AG04449 (cell line): ENCODE measurements at regions not wholly inside any gene's neighbourhood (a gene's known extent, or its start where the extent isn't known, plus 50 kb on each side); places are given as distances from the start of the nearest gene placed in this dataset.
A peak's percentile ranks its signal among the peaks of the same experiment; 100 is the strongest.

Experiments
- CTCF ChIA-PET: fragments of 350-600 bp; formaldehyde crosslinking; extraction: SDS; loops from one replicate; lab custom pipeline; 2021; ENCODE audit warnings: antibody characterized with exemption; lab: Yijun Ruan, JAX
- POLR2A ChIA-PET: fragments of 400-600, 350-600 bp; formaldehyde crosslinking; extraction: SDS; loops from one replicate; lab custom pipeline; 2020; ENCODE audit warnings: antibody characterized with exemption, inconsistent platforms; lab: Yijun Ruan, JAX
- DNase-seq: peaks from one replicate; pipeline ENCODE4 v3.0.0-alpha.2; 2010; ENCODE audit warnings: low read depth, low spot score
- H3K4me3 ChIP-seq: 2 replicates; pipeline ENCODE4 v1.5.1; 2011; ENCODE audit warnings: low read depth, mild to moderate bottlenecking, control low read depth, low read length
- CTCF ChIP-seq: IDR thresholded peaks from one replicate; pipeline ENCODE4 v1.5.1; 2011; ENCODE audit warnings: mild to moderate bottlenecking, moderate library complexity, low read length, control low read depth, inconsistent platforms; ENCODE audit not compliant: insufficient read depth; ENCODE audit errors: missing control alignments

DNA sequence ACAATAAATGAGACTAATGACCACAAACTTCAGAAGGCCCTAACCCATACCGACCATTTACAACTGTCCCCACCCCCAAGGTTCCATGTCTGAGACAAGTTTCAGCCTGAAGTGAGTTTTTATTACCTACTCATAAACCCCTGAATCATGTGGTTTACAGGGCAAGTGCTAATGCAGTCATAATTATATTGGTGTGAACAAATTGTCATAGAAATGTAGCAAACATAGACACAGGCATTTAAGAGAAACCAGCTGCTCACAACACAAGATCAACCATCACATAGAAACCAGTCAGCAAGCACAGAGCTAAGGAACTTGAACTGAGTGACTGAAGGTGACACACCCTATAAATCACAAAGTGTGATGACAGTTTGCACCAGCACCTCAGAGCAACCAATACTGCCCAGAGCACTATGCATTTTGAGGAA lies 173.8 kb upstream of the MID1 start:
- no peak for DNase-seq
- no peak for TF ChIP-seq CTCF
- POLR2A ChIA-PET: no interaction called here
- CTCF ChIA-PET: interaction anchor here (1.3 to 1.4 kb wide), 2 partner anchors 11 to 307 kb away, joined by 3 read pairs; no protein-coding TSS in a partner anchor
- H3K4me3 ChIP-seq: no peak overlapping the region

GRCh38 chrX:10795721-10796120 lies 175.3 kb upstream of the MID1 start:
- no peak for TF ChIP-seq CTCF
- CTCF ChIA-PET: interaction anchor here (1.4 kb wide), 1 partner anchor 13 kb away, joined by 3 read pairs; no protein-coding TSS in a partner anchor
- POLR2A ChIA-PET: no interaction called here
- DNase-seq: no peak
- no peak overlapping the region for H3K4me3 ChIP-seq

DNA sequence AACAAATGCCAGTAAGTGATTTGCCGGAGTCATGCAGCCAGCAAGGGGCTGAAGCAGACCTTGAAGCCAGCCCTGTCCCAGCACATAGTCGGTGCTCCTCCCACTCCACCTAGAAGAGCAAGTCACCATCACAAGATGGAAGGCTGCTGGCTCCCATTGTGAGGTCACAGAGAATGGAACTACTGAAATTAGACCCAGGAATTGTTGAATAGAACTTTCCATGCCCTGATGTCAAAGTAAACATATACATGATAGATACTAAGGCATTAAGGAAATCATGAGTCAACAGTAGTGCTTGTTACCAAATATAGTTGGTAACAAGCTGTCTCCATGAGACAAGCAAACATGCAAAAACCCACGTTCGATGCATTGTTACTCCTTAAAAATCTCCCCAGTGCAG lies 177.1 kb upstream of the MID1 start:
- DNase-seq: peak; percentile 2
- TF ChIP-seq CTCF: no peak
- H3K4me3 ChIP-seq: no peak overlapping the region
- POLR2A ChIA-PET: no interaction called here
- CTCF ChIA-PET: no interaction called here

DNA sequence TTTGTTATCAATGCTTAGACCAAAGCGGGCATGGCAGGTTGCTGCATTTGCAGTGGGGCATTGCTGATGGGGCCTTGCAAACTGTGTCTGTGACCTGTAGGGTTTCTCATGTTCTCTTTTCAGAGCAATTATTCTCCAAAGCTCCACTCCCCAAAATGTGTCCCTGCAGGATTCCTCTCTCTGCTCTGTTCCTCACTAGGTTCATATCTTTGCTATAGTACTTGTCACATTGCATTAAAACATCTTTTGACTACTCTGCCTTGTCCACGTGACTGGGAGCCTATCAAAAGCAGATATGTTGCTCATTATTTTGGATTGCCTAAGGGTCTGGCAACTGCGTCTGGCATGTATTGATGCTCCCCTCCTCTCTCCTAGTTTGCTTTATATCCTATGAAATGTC lies 177.7 kb upstream of the MID1 start:
- no peak overlapping the region for H3K4me3 ChIP-seq
- no peak for DNase-seq
- TF ChIP-seq CTCF: no peak
- POLR2A ChIA-PET: no interaction called here
- CTCF ChIA-PET: no interaction called here

DNA sequence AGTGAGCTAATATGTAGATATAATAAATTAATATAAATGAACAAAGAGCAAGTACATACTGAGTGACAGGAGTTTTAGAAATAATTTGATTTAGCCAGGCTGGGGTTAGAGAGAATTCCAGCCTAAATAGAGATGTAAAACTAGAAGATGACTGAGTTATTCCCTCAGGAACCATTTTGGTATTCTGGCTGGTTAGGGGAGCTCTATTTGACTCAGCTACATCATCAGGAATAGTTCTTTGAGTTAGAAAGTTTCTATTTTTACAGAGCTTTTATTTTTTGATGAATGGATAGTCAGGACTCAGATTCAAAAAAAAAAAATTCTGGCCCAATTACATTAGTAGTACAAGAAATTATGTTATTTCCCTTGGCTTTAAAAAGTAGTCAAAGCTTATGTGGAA lies 180.4 kb upstream of the MID1 start:
- DNase-seq: no peak
- ChIA-PET POLR2A (no interaction called here), CTCF (no interaction called here)
- no peak overlapping the region for H3K4me3 ChIP-seq
- no peak for TF ChIP-seq CTCF

GRCh38 chrX:10811111-10811510 lies 190.7 kb upstream of the MID1 start:
- ChIA-PET CTCF (no interaction called here), POLR2A (no interaction called here)
- no peak for TF ChIP-seq CTCF
- no peak overlapping the region for H3K4me3 ChIP-seq
- no peak for DNase-seq
